ENCODE measurements at regions not wholly inside any gene's neighbourhood (a gene's known extent, or its start where the extent isn't known, plus 50 kb on each side); places are given as distances from the start of the nearest gene placed in this dataset.
"Not testable (repeated sequence)": the region's sequence is repeated elsewhere in the genome, so short reads cannot be mapped to it uniquely, and the experiment has no call there.

DNA sequence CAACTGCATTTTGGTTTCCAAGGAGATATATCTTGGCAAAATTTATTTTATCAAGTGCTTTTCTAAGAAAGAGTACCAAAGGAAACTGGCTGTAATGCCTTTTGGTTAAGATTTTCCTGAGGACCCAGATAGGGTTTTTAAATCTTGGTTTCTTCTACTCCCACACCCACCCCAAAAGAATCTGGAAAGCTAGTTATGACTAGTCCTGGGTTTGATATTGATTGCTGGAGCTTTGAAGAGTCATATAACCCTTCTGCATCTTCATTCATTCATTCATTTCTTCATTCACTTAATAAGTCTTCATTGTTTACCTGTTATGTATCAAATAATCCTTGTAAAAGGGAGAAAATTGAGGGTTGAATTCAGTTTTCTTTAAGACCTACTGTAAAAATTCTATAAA lies 425.2 kb downstream of the PCNX1 start:
- DNase-seq, result no peak

DNA sequence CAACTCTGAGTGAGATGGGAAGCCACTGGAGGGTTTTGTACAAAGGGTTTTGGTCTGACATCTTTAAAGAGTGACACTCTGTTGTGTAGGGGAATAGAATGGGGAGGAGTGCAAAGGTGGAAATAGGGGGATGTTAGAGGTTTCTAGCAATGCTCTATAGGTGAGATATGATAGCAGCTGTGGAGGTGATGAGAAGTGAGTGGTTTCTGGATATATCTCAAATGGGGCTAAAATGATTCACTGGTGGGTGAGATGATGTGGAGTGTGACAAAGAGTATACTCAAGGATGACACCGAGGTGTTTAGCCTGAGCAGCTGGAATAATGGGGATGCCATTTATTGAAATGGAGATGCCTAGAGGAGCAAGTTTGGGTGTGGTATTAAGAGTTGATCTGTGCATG lies 426.4 kb downstream of the PCNX1 start:
- DNase-seq, result no peak

DNA sequence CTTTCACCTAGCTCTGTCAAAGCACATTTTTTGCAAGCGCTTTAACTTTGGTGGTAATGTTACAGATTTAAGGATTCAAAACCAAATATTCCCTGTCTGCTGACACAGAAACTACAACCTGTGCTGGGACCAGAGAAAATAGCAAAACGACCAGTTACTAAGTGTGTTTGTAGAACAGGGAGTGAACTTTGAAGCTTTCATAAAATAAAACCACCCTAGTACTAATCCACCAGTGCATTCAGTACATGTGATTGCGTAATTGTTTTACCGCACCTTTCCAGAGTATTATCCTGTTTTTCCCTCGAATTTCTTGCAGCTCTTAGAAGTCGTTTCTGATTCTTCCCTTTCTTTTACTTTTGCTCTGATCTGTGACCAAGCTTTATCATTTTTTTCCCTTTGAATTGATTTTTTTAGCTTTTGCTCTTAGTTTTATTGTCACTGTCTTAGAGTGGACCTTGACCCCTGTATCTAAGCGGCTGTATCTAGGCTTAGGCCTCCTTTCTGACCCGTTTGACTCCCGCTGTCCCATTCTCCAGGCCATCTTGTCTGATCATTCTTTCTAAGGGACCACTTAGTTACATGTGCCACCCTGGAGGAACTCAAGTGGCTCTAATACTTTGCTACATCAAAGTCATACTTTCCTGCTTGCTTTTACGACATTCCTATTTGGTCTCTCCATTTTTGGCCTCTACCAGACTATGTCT lies 429.4 kb downstream of the PCNX1 start:
- no peak for DNase-seq

DNA sequence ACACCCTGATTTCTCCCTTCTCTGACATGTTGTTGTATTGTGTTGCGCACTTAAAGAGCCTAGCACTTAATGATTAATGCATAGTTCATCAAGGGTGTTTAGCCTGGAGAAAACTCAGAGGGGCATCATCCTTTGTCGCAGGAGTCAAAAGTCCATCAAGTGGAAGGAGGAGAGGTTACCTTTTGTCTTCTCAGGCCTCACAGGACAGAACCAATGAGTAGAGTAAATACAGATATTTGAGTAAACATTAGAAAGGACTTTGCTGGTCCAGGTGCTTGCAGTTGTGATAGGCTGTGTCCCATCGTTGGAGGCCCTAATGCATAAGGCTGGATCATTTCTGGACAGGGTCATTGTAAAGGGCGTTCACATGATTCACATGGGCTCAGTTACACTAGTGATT lies 430.9 kb downstream of the PCNX1 start:
- DNase-seq, result no peak

DNA sequence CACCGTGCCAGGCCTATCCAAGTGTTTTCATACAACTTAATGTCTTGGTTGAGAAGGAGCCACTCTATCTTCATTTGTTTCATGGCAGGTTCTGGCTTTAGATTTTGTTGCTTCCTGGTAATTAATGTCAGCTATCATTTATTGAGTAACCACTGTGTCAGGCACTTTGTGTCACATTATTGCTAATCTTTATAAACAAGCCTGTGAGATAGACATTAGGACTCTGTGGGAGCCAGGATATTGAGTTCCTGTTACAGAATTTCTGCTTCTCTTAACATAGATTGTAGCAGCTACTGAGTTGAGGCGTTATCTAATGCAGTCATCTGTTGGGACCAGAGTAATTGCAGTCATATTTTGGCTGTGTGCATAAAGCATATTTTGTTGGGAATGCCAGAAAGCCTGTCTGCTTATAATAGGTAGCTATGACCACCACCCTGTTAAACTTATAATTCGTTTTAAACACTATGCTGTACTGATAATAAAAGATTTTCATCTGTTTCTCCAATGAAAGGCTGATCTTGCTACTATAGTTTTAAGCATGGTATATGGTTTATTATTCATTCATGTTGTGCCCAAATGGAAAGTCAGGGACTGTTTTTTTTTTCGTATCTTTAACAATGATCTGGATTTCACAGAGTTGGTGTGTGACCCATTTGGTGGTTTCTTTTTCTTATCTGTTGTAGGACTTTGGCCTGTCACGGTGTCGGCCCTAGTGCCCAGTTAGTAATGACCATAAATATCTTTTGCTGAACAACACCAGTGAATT lies 432.6 kb downstream of the PCNX1 start:
- DNase-seq, result no peak

DNA sequence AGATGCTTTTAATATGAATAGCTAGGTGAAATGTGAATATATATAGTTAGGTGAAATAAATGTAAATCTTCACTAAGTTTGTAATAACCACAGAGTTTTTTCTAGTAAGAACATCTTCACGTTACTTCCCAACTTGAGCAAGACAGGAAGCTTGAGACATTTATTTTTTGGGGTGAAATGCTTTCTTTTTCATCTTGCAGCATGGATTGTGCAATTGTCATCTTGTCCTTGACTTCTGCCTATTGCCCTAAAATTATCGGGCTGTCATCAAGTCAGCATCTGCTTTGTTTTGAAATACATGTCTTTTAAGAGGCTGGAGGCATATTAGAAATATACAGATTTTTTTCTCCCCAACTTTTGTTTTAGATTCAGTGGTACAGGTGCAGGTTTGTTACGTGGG lies 433.9 kb downstream of the PCNX1 start:
- DNase-seq, result no peak

DNA sequence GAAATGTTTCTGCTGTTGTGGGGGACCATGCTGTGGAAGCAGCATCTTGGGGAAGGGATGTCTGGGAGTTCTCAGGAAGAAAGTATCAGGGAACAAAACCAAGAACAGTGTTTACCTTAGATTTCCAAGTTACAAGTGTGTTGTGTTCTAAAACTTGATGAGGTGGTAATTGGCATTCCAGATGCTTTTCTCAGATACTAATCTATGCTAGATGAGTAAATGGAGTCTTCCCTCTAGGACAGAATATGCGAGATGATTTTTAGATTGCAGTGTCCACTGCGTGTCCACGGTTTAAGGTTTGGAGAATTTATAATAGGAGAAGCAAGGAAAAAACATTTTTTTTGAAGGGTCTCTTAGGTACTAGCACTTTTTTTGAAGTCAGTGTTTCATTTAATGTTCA lies 436.5 kb downstream of the PCNX1 start:
- DNase-seq, result no peak

DNA sequence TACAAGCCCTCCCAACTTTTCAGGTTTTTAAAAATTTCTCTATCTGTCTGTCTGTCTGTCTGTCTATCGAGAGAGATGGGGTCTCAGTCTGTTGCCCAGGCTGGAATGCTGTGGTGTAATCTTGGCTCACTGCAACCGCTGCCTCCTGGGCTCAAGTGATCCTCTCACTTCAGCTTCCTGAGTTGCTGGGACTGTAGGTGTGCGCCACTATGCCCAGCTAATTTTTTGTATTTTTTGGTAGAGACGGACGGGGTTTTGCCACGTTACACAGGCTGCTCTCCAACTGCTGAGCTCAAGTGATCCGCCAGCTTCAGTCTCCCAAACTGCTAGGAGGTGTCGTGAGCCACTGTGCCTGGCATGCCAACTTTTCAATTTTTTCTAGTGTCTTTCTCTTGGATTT lies 437.2 kb downstream of the PCNX1 start:
- DNase-seq, result no peak

DNA sequence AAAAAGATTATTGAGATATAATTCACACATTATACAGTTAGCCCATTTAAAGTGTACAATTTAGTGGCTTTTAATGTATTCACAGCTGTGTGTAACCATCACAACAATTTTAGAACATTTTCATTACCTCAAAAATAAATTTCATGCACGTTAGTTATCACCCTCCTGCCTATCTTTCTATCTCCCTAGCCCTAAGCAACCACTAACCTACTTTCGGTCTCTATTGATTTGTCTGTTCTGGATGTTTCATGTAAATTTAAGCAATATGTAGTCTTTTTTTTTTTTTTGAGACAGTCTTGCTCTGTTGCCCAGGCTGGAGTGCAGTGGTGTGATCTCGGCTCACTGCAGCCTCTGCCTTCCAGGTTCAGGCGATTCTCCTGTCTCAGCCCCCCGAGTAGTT lies 439.4 kb downstream of the PCNX1 start:
- no peak for DNase-seq

DNA sequence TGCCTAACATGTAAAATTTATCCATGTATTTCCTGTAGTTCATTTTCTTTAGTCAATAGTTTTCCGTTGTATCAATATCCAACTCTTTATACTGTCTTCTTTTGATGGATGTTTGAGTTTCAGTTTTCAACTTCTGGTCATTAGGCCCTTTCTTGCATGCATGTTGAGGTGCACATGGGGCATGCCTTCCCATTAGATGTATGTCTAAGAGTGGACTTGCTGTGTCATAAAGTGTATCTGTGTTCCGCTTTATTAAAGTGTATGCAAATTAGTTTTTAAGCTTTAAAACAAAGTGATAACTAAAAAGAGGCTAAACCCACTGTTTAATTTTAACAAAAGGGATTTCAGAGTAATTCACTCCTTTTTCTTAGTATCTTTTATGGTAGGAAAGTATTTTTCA lies 441.1 kb downstream of the PCNX1 start:
- DNase-seq, result no peak

DNA sequence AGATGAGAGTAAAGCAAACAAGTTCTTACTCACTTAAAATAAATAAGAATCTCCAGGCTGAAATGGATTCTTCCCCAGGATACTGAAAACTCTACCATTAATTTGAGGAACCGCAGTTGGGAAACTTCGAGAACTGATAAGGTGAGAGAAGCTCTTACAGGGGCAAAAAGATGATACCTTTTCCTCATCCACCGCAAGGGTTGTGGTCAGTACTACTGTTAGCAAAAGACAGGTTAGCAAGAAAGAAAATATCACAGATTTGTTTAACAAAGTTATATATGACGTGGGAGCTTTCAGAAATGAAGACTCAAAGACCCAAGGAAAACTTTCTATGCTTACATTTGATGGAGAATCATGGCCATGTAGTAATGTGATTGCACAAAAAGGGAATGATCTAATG lies 441.6 kb downstream of the PCNX1 start:
- no peak for DNase-seq

DNA sequence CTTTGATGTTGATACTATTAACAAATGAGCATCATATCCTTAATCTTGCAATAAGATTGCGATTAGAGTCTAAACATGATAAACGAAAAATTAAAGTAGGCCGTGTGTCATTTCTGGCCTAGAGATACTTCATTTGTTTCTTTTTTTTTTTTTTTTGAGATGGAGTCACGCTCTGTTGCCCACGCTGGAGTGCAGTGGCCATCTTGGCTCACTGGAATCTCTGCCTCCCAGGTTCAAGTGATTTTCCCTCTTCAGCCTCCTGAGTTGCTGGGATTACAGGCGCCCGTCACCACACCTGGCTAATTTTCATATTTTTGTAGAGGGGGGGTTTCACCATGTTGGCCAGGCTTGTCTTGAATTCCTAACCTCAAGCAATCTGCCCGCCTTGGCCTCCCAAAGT lies 446.9 kb downstream of the PCNX1 start:
- DNase-seq, result no peak

DNA sequence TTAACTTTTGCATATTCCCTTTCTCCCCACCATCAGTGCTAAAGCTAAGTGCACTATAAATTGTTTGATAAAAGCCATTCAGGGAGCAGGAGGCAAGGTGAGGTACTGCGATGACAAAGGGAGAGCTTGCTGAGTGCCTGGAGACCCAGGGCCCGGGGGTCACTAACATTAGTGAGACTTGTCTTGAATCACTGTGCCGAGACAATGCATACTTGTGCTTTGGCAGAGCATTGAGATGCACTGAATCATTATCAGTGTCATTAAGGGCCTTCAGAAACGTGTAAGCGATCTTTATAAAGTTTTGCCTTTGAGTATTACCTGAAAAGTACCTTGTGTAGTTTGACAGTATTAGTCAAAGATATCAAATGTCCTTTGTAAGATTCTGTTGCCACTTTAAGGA lies 447.5 kb downstream of the PCNX1 start:
- no peak for DNase-seq

DNA sequence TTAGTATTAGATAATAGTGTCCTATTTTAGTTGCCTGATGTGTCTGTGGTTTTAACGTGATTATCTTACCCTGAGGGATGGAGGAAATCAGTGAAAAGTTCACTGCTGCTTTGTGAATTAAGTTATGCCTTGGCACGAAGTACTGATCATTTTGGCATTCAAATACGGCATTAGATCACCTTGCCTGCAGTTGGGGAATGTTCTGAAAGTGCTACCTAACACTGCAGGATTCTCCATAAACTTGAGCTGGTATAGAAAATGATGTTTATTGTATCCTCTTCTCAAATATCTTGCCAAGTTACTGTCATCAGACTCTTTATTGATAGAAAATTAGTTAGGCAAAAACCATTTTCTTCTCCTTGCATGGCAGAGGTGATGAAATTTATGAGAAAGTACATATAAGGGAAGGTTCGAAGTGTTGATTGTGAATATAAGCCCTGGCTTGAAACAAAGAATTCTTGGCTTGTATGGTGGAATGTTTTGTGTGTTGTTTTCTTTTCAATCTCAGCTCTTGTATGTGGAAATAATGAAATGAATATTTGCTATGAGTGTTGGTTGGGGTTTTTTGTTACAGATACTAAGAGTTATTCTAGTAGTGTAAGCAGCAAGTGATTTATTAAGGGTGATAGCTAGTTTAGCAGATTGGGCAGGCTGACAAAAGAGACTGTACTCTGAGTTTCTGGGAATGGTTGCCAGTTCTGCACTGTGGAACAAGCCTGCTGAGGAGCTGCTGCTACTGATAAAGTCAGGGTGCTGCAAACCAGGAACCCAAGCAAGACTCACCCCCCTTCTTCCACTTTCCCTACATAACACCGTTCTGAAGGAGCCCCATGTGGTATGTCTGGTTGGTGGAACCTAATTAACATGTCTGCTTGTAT lies 448.3 kb downstream of the PCNX1 start:
- no peak for DNase-seq

DNA sequence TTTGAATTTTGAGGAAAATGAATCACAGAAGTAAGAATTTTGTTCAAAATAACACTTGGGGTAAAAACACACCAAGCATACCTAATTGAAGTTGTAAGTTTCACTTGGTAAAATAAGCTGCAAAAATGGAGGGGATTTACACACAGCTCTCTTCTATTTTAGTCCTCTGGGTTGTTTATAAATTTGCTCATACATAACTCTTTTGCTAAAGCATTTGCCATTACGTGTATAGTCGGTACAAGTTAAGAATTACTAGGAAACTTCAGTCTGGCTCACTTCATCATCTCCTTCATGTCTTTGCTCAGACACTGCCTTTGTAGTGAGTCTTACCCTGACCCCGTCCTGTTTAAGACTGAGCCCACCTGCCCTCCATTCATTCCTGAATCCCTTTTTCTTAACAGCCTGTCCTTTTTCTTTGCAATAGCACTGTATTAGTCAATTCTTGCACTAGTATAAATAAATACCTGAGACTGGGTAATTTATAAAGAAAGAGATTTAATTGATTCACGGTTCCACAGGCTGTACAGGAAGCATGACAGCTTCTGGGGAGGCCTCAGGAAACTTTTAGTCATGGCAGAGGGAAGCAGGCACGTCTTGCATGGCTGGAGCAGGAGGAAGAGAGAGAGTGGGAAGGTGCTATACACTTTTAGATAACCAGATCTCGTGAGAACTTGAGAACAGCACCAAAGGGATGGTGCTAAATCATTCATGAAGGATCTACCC lies 451.1 kb downstream of the PCNX1 start:
- no peak for DNase-seq

DNA sequence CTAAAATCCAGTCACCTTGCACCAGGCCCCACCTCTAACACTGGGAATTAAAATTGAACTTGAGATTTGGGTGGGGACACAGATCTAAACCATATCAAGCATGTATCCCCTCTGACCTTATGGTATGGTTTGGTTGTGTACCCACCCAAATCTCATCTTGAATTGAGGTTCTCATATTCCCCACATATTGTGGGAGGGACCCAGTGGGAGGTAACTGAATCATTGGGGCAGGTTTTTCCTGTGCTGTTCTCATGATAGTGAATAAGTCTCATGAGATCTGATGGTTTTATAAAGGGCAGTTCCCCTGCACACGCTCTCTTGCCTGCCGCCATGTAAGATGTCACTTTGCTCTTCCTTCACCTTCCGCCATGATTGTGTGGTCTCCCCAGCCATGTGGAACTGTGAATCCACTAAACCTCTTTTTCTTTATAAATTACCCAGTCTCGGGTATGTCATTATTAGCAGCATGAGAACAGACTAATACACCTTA lies 451.7 kb downstream of the PCNX1 start:
- DNase-seq, result not testable (repeated sequence)

DNA sequence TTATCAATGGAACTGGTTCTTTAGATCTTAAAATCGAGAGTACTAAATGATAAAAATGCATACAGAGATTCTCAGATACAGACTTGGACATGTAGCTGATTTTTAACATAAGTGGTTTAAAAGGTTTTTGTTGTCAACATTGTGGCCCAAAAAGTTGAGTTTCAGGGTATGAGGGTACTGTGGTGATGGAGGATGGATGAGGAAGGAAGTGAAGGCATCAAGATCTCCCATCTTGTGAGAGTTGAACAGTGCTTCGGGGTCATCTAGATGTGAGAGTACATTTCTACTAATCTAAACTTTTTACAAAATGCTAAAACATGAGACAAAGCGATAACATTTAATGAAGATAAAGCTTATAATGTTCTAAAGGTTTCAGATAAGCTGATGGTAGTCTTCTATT lies 452.6 kb downstream of the PCNX1 start:
- DNase-seq, result no peak

DNA sequence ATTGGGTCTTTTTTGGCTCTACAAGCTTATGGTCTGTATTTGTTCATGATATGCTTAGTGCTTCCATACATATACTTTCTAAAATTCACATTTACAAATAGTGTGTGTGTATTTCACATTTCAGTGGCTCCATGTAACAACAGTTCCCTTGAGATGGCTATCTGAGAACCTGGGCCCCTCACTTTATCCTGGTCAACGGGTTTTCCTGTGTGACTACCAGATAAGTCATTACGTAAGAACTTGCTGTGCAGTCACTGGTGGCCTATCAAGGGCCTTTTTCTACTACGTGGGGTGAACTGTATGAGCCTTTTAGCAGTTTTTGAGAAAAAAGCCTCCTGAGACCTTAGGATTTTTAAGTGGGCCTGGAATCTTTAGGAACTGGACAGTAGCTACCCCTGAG lies 454.1 kb downstream of the PCNX1 start:
- DNase-seq, result no peak

DNA sequence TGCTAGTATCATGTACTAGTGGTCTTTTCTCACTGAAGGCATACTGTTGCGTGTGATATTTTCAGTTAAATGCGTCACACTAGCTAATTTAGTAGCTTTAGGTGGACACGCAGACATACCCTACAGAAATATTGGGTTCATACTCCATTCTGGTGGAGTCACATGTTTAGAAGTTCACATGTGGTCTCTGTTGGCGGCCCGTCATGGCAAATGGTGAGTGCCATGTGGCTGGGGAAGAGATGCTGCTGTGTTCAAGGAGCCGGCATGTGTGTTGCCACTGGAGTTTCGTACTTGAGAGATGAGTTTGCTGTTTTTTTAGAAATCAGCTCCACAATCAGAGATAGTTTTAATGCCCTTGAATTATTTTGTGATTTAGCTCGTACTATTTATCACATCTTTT lies 454.6 kb downstream of the PCNX1 start:
- DNase-seq, result no peak

DNA sequence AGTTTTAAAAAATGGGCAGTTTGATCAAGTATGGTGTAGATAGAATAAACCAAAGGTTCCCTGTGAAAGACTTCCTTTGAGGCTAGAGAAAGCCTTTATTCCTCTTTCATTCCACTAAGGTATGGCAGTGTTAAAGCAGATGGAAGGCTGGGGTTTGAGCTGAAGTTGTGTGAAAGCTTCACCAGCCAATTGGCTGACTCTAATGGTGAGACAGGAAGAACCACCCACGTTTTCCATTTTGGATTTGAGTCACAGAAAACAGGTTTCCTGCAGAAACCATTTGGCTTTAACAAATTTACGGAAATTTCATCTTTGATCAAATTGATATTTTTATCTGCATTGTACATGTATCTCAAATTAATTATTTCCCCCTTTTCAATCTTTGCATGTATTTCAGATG lies 455.0 kb downstream of the PCNX1 start:
- no peak for DNase-seq

DNA sequence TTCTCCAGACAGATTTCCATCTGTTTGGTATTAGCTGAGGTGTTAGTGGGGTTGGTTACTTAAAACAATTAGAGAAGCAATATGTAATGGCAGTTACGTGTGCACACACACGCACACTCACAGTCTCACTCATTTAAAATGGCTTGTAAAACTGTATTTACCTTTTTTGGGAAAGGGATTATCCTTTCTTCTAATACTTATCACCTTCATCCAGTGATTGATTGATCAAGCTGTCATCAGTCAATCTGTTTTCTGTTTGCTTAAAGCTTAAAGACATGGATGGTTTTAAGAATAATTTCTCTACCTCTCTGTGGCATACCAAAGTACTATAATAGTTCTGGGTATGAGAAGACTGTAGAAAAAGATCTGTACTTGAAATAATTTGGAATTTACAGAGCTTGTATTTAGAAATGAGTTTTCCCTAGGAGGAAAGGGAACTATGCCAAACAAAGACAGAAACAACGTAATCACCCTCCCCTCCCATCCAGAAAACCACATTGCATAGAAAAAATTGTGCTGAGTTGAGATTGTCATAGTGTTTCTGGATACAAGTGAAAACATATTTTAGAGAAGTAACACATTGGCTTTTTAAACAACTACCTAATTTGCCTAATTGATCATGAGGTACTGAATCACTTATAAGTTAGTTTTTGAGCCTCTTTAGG lies 455.8 kb downstream of the PCNX1 start:
- no peak for DNase-seq
